ENCODE measurements at regions not wholly inside any gene's neighbourhood (a gene's known extent, or its start where the extent isn't known, plus 50 kb on each side); places are given as distances from the start of the nearest gene placed in this dataset.

DNA sequence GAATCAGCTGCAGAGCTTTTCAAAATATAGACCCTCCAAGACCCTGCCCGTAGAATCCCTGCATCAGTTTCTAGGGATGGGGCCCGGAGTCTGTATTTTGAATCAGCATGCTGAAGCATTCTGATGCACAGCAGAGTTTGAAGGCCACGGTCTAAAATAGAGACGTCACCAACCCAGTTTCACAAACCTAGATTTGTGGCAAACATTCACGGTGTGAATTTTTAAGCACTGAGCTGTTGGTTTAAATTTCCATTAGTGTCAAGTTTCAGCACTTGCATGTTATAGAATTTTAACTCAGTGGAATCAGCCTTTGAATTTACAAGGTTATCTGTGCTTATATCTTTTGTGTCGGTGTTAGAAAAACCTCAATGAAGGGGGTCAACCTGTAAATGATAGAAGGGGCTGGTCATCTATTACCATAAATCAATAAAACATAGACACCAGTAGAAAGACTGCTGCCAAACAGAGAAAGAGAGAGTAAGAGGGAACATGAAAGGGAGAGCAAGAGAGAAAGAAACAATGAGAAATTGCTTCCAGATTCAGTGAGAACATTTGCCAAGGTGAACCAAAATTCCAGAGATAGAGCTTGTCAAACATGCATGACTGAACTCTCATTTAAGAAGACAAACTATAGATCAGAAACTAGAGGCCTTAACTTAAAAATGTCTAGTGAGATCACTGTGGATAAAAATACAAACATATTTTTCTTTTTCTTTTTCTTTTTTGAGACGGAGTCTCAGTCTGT is 414.9 kb downstream of the ZSWIM6 start:
- Histone ChIP-seq H3K9me3 (no peaks in the 10 kb centered on the region), H3K4me1 (peaks cover 11% of the 10 kb centered on the region), H3K27ac (peak overlapping the region in 1 of 4 donors; percentile 17), H3K4me3 (no peak overlapping the region), H3K36me3 (replicated peaks in 1 of 2; ENCODE audit: insufficient read depth in 1 of 2, low read depth in 2 of 2) (no peaks in the 10 kb centered on the region), H3K27me3 (no peaks in the 10 kb centered on the region)
- DNase-seq (no peak), ATAC-seq (no peak)
- TF ChIP-seq POLR2A (IDR thresholded peaks at IDR 0.05) = no peak
- TF ChIP-seq, protein P1, sequence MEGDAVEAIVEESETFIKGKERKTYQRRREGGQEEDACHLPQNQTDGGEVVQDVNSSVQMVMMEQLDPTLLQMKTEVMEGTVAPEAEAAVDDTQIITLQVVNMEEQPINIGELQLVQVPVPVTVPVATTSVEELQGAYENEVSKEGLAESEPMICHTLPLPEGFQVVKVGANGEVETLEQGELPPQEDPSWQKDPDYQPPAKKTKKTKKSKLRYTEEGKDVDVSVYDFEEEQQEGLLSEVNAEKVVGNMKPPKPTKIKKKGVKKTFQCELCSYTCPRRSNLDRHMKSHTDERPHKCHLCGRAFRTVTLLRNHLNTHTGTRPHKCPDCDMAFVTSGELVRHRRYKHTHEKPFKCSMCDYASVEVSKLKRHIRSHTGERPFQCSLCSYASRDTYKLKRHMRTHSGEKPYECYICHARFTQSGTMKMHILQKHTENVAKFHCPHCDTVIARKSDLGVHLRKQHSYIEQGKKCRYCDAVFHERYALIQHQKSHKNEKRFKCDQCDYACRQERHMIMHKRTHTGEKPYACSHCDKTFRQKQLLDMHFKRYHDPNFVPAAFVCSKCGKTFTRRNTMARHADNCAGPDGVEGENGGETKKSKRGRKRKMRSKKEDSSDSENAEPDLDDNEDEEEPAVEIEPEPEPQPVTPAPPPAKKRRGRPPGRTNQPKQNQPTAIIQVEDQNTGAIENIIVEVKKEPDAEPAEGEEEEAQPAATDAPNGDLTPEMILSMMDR (IDR thresholded peaks at IDR 0.05) = no peak
- intact Hi-C loops (cut with DNase I) = no loop called here
- WGBS, 2 donors = 59 to 64% methylated on average over 7 of the region's 7 CpGs

DNA sequence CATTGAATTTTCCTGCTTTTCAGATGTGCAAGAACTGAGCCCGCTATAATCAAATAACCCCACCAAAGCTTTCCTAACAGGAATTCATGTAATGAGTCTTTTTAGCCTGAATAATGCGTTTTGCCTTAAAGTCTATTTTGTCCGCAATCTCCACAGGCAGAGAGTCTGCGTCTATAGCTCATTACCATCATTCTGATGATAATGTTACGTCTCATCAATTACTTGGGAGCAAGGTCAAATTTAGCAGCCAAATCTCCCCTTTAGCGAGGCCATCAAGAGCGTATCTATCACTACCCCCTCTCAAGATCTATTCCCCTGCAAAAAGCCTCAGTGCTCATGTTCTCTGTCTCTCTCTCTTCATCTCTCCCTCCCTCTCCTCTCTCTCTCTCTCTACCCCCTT is 416.1 kb downstream of the ZSWIM6 start:
- Histone ChIP-seq H3K4me3 (no peak overlapping the region), H3K36me3 (replicated peaks in 1 of 2; ENCODE audit: insufficient read depth in 1 of 2, low read depth in 2 of 2) (no peaks in the 10 kb centered on the region), H3K4me1 (peaks cover 11% of the 10 kb centered on the region), H3K9me3 (no peaks in the 10 kb centered on the region), H3K27me3 (no peaks in the 10 kb centered on the region), H3K27ac (no peak overlapping the region)
- no peak for DNase-seq
- intact Hi-C loops (cut with DNase I) = no loop called here
- no peak for TF ChIP-seq POLR2A (IDR thresholded peaks at IDR 0.05)
- TF ChIP-seq, protein P1 (IDR thresholded peaks at IDR 0.05) = no peak
- WGBS, 2 donors = 89 to 93% methylated on average over 7 of the region's 7 CpGs
- no peak for ATAC-seq

DNA sequence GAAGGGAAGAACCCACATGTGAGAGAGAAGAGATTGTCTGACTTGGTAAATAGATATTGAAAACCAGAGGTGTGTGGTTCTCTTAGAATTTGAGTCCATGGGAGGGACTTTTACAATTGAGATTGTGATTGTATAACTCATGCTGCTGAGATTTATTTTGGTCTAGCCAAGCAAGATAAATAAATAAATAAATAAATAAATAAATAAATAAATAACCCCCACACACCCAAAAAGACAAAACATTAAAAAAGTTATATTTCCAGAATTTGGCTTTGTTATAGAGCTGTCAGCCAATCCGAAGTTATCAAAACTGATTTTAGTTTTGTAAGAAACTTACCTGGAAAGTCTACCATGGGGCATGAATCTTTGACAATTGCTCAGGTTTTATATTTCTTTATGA is 416.6 kb downstream of the ZSWIM6 start:
- DNase-seq (no peak), ATAC-seq (no peak)
- Histone ChIP-seq H3K36me3 (replicated peaks in 1 of 2; ENCODE audit: insufficient read depth in 1 of 2, low read depth in 2 of 2) (no peaks in the 10 kb centered on the region), H3K4me3 (no peak overlapping the region), H3K27ac (no peak overlapping the region), H3K4me1 (peaks cover 11% of the 10 kb centered on the region), H3K27me3 (no peaks in the 10 kb centered on the region), H3K9me3 (no peaks in the 10 kb centered on the region)
- TF ChIP-seq POLR2A (IDR thresholded peaks at IDR 0.05) = no peak
- TF ChIP-seq, protein P1 (IDR thresholded peaks at IDR 0.05) = no peak
- 75 to 80% methylated on average over 1 of the region's 1 CpG for WGBS, 2 donors
- intact Hi-C loops (cut with DNase I) = no loop called here

DNA sequence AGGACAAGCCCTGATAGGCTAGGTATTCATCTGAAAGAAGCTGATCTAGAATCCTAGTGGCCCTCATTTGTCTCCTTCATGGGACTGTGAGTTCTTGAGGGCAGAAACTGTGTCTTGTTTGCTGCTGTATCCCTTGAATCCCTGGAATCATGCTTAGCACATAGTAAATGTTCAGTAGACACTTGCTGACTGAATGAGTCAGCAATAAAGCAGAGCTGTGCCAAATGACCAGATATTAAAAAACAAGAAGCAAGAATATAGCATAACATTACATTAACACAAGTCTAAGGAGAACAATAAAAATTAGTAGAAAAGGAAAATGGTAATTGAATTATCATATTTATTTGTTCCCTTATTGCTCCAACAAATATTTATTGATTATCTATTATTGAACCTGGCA is 420.5 kb downstream of the ZSWIM6 start:
- no peaks in the 10 kb centered on the region for H3K36me3 ChIP-seq (replicated peaks in 1 of 2; ENCODE audit: insufficient read depth in 1 of 2, low read depth in 2 of 2)
- TF ChIP-seq, protein P1 (IDR thresholded peaks at IDR 0.05) = no peak
- TF ChIP-seq POLR2A (IDR thresholded peaks at IDR 0.05) = no peak
- no peak for DNase-seq
- H3K27ac ChIP-seq = no peak overlapping the region
- no peak for ATAC-seq
- intact Hi-C loops (cut with DNase I) = no loop called here
- no peak overlapping the region for H3K4me3 ChIP-seq
- H3K27me3 ChIP-seq = no peaks in the 10 kb centered on the region
- no peaks in the 10 kb centered on the region for H3K9me3 ChIP-seq
- no peaks in the 10 kb centered on the region for H3K4me1 ChIP-seq

DNA sequence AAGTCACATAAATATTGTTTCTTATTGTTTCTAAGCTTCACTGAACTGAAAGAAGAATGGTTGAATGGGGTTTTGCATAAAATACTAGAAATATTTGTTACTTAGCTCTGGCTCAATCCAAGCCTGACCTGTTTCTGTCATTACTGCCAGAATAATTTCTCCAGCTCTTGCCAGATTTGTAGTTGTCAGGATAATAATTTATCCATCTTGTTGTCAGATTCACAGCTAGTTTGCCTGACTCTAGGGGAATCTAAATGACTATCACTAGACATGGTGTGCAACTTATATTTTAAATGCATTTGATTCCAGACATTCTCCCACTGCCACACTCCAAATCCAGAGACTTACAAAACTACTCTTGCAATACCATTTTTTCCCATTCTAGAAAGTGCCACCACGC is 422.7 kb downstream of the ZSWIM6 start:
- intact Hi-C loops (cut with DNase I) = no loop called here
- 67 to 68% methylated on average over 1 of the region's 1 CpG for WGBS, 2 donors
- no peak overlapping the region for H3K4me3 ChIP-seq
- DNase-seq = no peak
- H3K36me3 ChIP-seq (replicated peaks in 1 of 2; ENCODE audit: insufficient read depth in 1 of 2, low read depth in 2 of 2) = no peaks in the 10 kb centered on the region
- H3K9me3 ChIP-seq = no peaks in the 10 kb centered on the region
- no peak for TF ChIP-seq POLR2A (IDR thresholded peaks at IDR 0.05)
- TF ChIP-seq, protein P1 (IDR thresholded peaks at IDR 0.05) = no peak
- no peaks in the 10 kb centered on the region for H3K27me3 ChIP-seq
- H3K4me1 ChIP-seq = no peaks in the 10 kb centered on the region
- H3K27ac ChIP-seq = no peak overlapping the region
- ATAC-seq = no peak

Measured in body of pancreas (tissue), 4 donors.